T47D (cell line): ENCODE measurements at regions not wholly inside any gene's neighbourhood (a gene's known extent, or its start where the extent isn't known, plus 50 kb on each side); places are given as distances from the start of the nearest gene placed in this dataset.

Experiments
- DNase-seq, 2 experiments: peaks; one replicate each; pipeline versions ENCODE4 v3.0.0 to v3.0.0-alpha.2; 2011 to 2012; ENCODE audit warnings: low read depth in 1 of 2, low spot score in 1 of 2
- JUND ChIP-seq: IDR thresholded peaks from 2 replicates; pipeline ENCODE4 v1.6.1; 2012; ENCODE audit warnings: low read depth
- in situ Hi-C: cut with HindIII; loops from 2 replicates; pipeline ENCODE4 v1.10.0; 2016; ENCODE audit warnings: low sequenced_read_pairs, low pct_unique_long_range_greater_than_20kb

DNA sequence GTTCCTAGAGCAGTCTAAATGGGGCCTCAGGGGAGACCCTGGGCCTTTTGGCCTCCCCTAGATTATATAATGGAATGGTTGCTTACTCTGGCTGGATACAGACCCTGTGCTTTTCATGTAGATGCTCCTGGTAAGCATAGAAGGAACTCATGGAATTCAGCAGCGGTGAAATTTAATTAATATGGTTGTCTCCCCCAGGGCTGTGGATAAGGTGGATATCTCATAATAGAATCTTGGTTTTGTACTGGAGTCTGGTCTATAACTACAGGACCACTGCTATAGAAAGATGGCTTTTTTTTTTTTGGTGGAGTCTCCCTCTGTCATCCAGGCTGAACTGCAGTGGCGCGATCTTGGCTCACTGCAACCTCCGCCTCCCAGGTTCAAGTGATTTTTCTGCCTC lies 84.5 kb downstream of the HRH4 start:
- TF ChIP-seq JUND, result no peak
- no peak for DNase-seq
- in situ Hi-C loops, result no loop called here

DNA sequence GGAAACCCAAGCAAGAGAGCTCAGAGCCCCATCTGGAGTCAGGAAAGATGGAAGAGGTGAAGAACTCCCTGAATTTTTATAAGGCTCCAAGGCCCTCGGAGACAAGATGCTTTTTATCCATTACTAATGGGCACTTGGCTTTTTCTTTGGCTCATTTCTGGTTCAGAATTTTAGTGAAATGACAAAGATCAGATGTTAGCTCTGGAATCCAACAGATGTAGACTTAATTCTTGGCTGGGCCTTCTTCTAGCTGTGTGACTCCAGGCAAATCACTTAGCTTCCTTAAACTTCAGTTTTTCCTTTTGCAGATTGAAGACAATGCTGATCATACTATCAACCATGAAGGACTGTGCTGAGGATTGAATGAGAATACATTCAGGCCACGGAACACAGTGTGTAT lies 85.2 kb downstream of the HRH4 start:
- DNase-seq, result no peak
- no peak for TF ChIP-seq JUND

DNA sequence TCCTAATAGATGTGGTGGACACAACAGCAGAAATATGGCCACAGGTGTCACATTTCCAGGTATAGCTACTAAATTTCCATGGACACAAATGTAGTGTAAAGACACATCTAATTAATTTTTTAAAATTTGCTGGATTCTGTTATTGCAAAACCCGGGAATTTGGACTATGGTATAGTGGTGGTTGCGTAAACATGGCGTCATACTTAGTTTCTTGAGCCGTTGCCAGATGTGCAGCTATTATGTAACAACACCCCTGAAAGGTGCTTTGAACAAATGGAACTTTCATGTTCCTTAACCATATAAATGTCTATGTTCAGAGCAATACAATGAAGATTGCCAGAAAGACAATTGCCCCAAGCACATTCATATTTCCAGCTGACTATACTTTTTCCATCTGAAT lies 85.9 kb downstream of the HRH4 start:
- in situ Hi-C loops, result no loop called here
- DNase-seq, result no peak

More for the DNA sequence above, 85.2 kb downstream of the HRH4 start:
- in situ Hi-C loops, result no loop called here

DNA sequence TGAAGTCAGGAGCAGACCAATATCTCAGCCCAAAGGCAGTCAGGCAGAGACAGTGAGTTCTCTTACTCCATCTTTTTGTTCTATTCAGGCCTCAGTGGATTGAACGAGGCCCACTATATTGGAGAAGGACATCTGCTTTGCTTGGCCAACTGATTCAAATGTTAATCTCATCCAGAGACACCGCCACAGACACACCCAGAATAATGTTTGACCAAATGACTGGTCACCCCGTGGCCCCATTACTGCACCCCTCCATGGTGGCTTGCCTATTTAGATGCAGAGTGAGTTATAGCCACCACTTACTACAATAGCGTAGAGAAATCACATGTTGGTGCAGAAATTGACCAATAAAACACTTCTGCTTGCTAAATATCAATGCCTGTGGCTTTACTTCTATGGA lies 88.1 kb downstream of the HRH4 start:
- no peak for TF ChIP-seq JUND
- in situ Hi-C loops, result no loop called here
- no peak for DNase-seq

More for the DNA sequence above, 85.9 kb downstream of the HRH4 start:
- TF ChIP-seq JUND, result no peak

DNA sequence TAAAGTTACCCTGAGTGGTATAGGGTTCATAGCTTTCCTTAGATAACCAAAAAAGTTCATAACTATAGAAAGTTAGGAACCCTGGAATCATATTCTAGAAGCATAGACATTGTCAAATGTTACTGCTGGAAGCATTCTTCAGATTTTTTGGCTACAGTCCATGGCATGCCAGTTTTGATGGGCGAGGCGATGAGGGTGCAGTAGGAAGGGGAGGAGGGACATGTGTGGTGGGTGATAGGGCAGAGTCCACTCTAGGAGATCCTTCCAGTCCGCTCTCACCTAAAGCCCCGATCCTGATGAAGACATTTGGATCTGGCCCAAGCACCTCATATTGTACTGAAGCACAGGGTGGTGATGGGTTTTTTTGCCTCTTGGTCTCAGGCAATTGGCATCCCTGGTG lies 91.8 kb downstream of the HRH4 start:
- no peak for TF ChIP-seq JUND
- in situ Hi-C loops, result no loop called here
- DNase-seq, result no peak

DNA sequence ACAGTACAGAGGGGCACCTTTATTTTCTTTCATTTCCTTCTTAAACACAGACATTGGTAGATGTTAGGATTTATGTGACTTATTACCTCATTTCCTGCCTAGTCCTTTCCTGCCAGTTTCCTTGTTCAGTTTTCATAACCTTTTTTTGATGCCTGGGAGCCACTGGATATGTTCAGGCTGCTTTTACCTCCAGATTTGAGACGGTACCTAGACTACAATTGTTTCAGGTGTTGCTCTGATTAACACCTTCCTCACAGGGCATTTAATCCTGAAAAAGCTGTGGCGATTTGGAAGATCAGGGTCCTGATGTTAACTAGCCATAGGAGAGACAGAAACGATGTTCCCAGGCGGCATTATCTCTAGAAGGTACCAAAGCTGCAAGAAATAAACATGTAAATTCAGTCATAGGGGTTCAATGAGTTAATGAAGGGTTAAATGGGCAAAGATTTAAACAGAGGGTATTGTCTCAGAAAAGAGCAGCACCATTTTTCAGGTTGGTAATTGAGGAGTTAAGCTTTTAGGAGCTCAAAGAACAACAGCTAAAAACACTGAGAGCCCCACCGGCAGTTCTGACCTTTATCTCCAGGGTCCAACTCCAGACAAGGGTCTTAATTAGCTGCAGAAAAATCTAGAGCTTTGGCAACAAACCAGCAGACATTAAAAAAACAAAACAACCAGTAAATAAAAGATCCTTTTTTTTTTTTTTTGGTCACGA lies 93.3 kb downstream of the HRH4 start:
- DNase-seq, result no peak
- no peak for TF ChIP-seq JUND

DNA sequence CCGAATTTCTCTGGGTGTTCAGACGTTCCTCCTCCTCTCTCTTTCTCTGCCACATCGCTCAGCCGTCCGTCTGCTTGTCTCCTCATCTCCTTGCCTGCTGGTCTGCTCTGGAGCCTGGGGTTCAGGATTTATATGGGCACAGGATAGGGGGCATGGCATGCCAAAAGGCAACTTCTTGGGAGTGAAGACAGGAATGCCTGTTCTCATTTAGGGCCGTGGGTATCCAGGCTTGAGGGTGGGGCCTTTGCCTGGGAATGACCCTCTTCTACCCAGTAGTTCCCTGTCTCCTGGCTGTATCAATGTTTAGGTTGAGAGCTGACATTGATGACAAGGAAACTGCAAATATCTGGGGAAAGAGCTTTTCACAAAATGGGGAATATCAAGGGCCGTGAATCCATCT lies 98.0 kb downstream of the HRH4 start:
- in situ Hi-C loops, result no loop called here
- TF ChIP-seq JUND, result no peak
- no peak for DNase-seq

More for the DNA sequence above, 93.3 kb downstream of the HRH4 start:
- in situ Hi-C loops, result no loop called here

DNA sequence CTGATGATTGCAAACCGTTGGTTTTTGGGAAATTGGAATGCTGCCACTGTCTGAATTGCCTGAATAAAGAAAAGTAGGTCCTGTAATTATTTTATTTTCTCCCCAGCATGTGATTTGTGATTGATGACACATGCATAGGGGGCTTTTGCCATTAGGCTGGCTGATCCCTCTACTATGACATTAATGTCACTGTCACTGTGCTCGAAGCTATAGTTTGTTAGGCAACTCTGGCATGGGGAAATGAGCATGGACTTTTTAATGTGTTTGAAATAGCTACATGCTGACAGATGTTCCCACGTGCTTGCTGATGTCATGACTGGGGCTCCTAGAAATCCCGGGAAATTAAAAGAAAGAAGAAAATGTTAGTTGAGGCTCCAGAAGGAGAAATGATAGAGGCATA lies 99.1 kb downstream of the HRH4 start:
- in situ Hi-C loops, result no loop called here
- TF ChIP-seq JUND, result no peak

DNA sequence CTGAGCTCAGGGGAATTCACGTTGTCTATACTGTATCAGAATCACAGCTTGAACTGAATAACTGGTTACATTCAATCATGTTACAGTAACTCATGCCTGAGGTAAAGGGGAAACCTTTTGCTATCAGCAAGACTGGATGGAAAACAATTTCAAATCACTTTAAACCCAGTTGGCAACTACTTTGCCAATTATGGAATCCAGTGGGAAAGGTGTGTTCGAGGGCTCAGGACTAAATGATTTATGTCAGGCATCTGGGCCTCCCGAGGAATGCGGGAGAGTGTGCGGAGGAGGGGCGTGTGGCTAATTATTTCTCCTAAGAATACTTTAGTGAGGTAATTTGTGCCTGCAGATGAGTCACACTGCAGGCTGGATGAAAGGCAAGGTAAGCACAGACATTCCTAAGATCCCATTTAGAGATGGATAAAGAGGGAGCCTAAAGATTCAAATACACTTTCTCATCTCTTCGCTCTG lies 100.1 kb downstream of the HRH4 start:
- in situ Hi-C loops, result no loop called here
- DNase-seq, result peak in 1 of 2 experiments; percentile 24
- no peak for TF ChIP-seq JUND

More for the DNA sequence above, 99.1 kb downstream of the HRH4 start:
- no peak for DNase-seq

DNA sequence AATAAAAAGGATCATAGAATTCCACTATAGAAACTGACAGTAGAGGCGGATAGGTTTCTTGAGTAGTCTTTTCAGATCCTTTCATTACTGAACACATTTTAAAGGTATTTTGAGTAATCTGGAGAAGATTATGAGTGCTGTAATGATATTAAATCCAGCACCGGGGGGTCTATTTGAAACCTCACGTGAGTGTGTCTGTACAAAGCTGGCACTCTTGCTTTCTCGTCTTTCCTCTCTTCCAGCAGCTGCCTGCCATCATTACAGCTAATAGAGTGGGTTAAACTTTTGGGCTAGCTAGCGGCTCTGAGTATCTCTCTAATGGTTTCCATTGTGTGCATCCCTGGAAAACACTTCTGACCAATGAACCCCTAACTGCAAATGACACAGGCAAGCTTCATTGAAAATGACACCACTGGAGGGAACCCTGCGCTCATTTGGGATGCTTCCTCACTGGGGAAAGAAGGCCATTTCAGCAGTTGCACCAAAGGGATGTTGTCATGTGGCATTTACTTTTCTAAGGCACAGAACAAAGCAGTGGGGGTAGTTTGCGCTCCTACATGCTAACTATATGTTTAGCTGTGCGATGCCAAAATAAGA lies 101.0 kb downstream of the HRH4 start:
- peak in 1 of 2 experiments; percentile 5 for DNase-seq
- no peak for TF ChIP-seq JUND
- in situ Hi-C loops, result no loop called here

DNA sequence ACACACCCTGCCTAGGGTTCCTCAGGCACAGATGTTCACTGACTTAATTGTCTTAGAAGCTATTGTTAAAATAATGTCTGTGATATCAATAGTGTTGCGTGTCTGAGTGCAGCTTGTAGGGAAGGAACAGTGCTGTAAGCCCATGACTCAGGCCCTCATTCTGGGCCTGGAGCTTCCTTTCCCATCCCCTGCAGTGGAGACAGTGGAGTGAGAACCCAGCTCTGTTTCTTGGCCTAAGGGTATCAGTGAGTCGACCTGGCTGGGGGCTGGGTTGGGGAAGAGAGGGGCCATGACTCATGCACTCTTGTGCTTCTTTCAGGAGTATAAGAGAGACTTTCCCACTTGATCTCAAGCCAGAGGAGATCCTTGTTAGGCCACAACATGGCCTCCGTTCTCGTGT lies 106.8 kb downstream of the HRH4 start:
- DNase-seq, result no peak
- in situ Hi-C loops, result no loop called here
- TF ChIP-seq JUND, result no peak

DNA sequence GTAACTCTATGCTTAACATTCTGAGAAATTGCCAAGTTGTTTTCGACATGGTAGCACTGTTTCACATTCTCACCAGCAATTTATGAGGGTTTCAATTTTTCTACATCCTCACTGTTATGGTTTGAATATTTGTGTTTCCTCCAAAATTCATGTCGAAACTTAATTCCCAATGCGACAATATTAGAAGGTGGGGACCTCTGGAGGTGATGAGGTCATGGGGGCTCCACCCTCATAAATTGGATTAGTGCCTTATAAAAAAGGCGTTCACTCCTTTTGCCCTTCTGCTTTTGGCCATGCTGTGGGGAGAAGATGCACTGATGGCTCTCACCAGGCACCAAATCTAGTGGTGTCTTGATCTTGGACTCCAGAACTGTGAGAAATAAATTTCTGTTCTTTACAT lies 110.3 kb downstream of the HRH4 start:
- in situ Hi-C loops, result no loop called here
- no peak for DNase-seq
- no peak for TF ChIP-seq JUND

DNA sequence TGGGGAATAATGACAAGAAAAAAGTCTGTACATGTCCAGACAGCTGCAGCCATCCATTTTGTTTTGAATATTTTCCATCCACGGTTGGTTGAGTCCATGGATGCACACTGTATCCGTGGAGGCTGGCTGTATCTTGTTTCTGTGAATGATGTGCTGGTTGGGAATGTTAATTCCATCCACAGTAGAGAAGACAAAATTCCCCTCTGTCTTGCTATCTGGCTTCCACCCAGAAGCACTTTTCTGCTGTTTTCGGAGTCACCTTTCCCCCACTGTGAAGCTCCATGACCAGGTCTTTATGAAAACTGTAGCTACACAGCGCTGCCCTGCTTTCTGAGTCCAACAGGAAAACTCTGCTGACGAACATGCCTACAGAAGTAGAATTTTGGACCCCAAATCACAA lies 122.3 kb downstream of the HRH4 start:
- TF ChIP-seq JUND, result no peak
- in situ Hi-C loops, result no loop called here
- DNase-seq, result no peak

DNA sequence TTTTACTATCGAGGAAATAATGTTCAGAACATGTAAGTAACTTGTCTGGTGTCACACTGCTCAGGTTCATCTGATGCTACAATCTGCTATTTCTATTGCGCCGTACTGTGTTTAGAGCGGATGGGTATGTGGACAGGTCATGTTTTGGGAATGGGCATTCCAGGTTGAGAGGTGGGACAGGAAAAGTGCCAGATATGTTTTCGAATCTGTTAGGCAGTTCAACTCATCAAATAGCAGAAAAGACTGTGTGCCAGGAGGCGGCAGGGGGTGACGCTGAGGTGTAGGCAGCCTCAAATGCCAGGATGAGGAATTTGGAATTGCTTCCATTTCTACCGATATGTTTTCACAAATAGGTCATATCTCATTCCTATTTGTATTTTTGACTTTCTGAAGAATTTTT lies 123.8 kb downstream of the HRH4 start:
- in situ Hi-C loops, result no loop called here
- no peak for TF ChIP-seq JUND
- DNase-seq, result no peak
